Fibroblast of lung (primary cell): ENCODE measurements at regions not wholly inside any gene's neighbourhood (a gene's known extent, or its start where the extent isn't known, plus 50 kb on each side); places are given as distances from the start of the nearest gene placed in this dataset.

ENCODE experiments used
- DNase-seq, 2 donors: peaks; one replicate each; pipeline versions ENCODE4 v3.0.0 to v3.0.0-alpha.2; 2010; ENCODE audit warnings: low read depth in 2 of 2
- H2AFZ ChIP-seq: 2 replicates; pipeline ENCODE4 v1.5.1; 2012; ENCODE audit warnings: low read length, control low read depth, inconsistent platforms
- H3K27ac ChIP-seq: 2 replicates; pipeline ENCODE4 v1.5.1; 2011; ENCODE audit warnings: low read length, control low read depth; ENCODE audit not compliant: insufficient read depth
- H3K27me3 ChIP-seq: 2 replicates; pipeline ENCODE4 v1.5.1; 2011; ENCODE audit warnings: mild to moderate bottlenecking, low read length; ENCODE audit not compliant: control insufficient read depth, insufficient read depth
- H3K36me3 ChIP-seq: 2 replicates; pipeline ENCODE4 v1.5.1; 2011; ENCODE audit warnings: low read length; ENCODE audit not compliant: control insufficient read depth, insufficient read depth
- H3K4me1 ChIP-seq: 2 replicates; pipeline ENCODE4 v1.5.1; 2011; ENCODE audit warnings: low read length; ENCODE audit not compliant: control insufficient read depth, insufficient read depth; ENCODE audit errors: extremely low read depth
- H3K4me2 ChIP-seq: 2 replicates; pipeline ENCODE4 v1.5.1; 2011; ENCODE audit warnings: low read length, control low read depth; ENCODE audit not compliant: insufficient read depth; ENCODE audit errors: extremely low read depth
- H3K4me3 ChIP-seq, 4 experiments: fragments of 200-600 bp in 1 of 4; sonication (generic) in 1 of 4; replicated peaks in 1 of 4; 2 replicates each; pipeline ENCODE4 v1.5.1; 2011 to 2016; ENCODE audit warnings: low read length in 4 of 4, low read depth in 3 of 4, mild to moderate bottlenecking in 3 of 4, control low read depth in 2 of 4, inconsistent platforms in 1 of 4, mixed read lengths in 1 of 4; ENCODE audit not compliant: insufficient read depth in 1 of 4; ENCODE audit errors: control extremely low read depth in 1 of 4
- H3K79me2 ChIP-seq: 2 replicates; pipeline ENCODE4 v1.5.1; 2012; ENCODE audit warnings: mild to moderate bottlenecking, low read length, inconsistent platforms; ENCODE audit not compliant: control insufficient read depth, insufficient read depth
- H3K9ac ChIP-seq: 2 replicates; pipeline ENCODE4 v1.5.1; 2011; ENCODE audit warnings: mild to moderate bottlenecking, low read length, control low read depth; ENCODE audit not compliant: insufficient read depth
- H3K9me3 ChIP-seq: 2 replicates; pipeline ENCODE4 v1.5.1; 2012; ENCODE audit warnings: low read depth, low read length; ENCODE audit not compliant: control insufficient read depth, insufficient read depth
- H4K20me1 ChIP-seq: 2 replicates; pipeline ENCODE4 v1.5.1; 2011; ENCODE audit warnings: low read length; ENCODE audit not compliant: control insufficient read depth, insufficient read depth; ENCODE audit errors: extremely low read depth
- EZH2 ChIP-seq: IDR thresholded peaks from 2 replicates; pipeline ENCODE4 v1.5.1; 2012; ENCODE audit warnings: low read length, control low read depth, mild to moderate bottlenecking; ENCODE audit errors: missing control alignments
- TF ChIP-seq, protein P1 (sequence below), 2 donors: IDR thresholded peaks in 1 of 2; conservative IDR thresholded peaks in 1 of 2; 1 replicate in 1 of 2; 2 replicates in 1 of 2; pipeline ENCODE4 v1.5.1; 2011 to 2012; ENCODE audit warnings: low read length in 2 of 2, control low read depth in 1 of 2, inconsistent platforms in 1 of 2, low read depth in 1 of 2, mild to moderate bottlenecking in 1 of 2

DNA sequence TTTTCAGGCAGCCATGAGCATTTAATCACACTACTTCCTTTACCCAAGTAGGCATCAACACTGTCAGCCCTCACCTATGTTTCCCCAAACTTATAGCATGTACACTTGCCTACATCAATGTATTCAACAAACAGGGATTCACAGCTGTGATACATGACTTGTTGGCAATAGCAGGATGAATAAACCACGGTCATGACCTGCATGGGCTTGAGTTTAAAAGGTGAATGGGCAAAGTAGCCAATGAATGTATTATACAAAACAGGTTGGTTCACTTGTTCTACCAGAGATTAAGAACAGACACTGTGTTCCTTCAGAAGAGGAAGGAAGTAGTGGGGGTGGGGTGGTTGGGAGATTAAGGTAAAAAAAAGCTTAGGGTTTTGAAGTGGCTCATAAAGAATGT, 861.9 kb upstream of the SEMA6D start:
- no peak for DNase-seq
- no peaks in the 10 kb centered on the region for H3K4me1 ChIP-seq
- no peak overlapping the region for H3K4me2 ChIP-seq
- H3K4me3 ChIP-seq = no peak overlapping the region
- no peaks in the 10 kb centered on the region for H4K20me1 ChIP-seq
- H3K27me3 ChIP-seq = no peaks in the 10 kb centered on the region
- no peaks in the 10 kb centered on the region for H3K9me3 ChIP-seq
- no peaks in the 10 kb centered on the region for H3K36me3 ChIP-seq
- TF ChIP-seq EZH2 = no peak
- TF ChIP-seq, protein P1, sequence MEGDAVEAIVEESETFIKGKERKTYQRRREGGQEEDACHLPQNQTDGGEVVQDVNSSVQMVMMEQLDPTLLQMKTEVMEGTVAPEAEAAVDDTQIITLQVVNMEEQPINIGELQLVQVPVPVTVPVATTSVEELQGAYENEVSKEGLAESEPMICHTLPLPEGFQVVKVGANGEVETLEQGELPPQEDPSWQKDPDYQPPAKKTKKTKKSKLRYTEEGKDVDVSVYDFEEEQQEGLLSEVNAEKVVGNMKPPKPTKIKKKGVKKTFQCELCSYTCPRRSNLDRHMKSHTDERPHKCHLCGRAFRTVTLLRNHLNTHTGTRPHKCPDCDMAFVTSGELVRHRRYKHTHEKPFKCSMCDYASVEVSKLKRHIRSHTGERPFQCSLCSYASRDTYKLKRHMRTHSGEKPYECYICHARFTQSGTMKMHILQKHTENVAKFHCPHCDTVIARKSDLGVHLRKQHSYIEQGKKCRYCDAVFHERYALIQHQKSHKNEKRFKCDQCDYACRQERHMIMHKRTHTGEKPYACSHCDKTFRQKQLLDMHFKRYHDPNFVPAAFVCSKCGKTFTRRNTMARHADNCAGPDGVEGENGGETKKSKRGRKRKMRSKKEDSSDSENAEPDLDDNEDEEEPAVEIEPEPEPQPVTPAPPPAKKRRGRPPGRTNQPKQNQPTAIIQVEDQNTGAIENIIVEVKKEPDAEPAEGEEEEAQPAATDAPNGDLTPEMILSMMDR (conservative IDR thresholded peaks at IDR 0.05 in 1 of 2, IDR thresholded peaks at IDR 0.05 in 1 of 2; ENCODE audit: low read depth in 1 of 2, low read length in 2 of 2) = no peak
- H2AFZ ChIP-seq = no peak overlapping the region
- no peak overlapping the region for H3K27ac ChIP-seq
- no peaks in the 10 kb centered on the region for H3K79me2 ChIP-seq
- no peak overlapping the region for H3K9ac ChIP-seq

DNA sequence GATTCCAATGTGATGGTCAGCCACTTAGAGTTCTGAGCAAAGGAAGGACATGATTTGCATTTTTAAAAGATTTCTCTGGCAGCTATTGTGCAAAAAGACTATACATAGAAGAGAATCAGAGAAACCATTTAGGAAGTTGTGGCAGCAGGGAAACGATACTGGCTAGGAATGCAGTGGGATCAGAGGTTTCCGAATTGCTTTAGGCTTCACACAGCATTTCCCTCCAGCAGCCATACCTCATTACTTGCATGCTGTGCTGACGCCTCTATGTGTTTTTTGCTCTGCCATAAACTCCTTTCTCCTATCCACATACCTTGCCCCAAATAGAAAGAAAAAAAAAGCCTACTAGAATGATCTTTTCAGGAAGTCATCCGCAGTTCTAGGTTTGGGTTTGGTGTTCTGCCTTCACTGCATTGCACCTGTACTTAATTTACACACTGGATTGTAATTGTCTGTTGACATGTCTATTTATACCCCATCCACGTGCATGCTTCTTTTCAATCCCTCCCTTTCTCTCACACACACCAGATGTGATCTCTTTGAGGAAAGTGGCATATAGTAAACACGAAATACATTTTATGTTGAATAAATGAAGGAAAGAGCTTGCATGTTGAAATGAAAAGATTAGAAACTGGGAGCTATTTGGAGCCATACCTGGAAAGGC, 860.3 kb upstream of the SEMA6D start:
- Histone ChIP-seq H3K27me3 (no peaks in the 10 kb centered on the region), H3K4me1 (no peaks in the 10 kb centered on the region), H3K79me2 (no peaks in the 10 kb centered on the region), H3K4me2 (no peak overlapping the region), H2AFZ (no peak overlapping the region), H3K9ac (no peak overlapping the region), H3K9me3 (no peaks in the 10 kb centered on the region), H3K27ac (no peak overlapping the region), H3K36me3 (no peaks in the 10 kb centered on the region), H4K20me1 (no peaks in the 10 kb centered on the region), H3K4me3 (no peak overlapping the region)
- no peak for TF ChIP-seq EZH2
- peak in 1 of 2 donors; percentile 12 for DNase-seq

DNA sequence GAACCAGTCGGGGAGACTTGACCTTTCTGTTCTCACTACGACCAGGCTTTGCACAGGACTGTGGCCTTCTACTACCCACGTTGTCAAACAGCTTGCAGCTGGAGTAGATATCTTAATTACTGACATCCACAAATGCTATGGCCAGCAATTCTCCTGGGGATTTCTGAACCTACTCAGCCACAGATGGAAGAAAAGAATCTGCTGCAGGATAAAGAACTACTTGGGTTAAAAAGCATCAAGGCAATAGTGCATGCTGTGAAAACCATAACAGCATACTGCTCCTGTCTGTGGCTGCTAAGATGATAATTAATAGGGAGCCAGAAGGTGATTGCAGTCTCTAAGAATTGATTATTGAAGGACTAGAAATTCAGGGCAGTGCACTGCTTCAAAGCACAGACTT, 859.2 kb upstream of the SEMA6D start:
- no peaks in the 10 kb centered on the region for H3K79me2 ChIP-seq
- no peak overlapping the region for H3K4me3 ChIP-seq
- H3K9me3 ChIP-seq = no peaks in the 10 kb centered on the region
- H3K4me1 ChIP-seq = no peaks in the 10 kb centered on the region
- H3K27ac ChIP-seq = no peak overlapping the region
- H3K27me3 ChIP-seq = no peaks in the 10 kb centered on the region
- no peaks in the 10 kb centered on the region for H3K36me3 ChIP-seq
- no peak for DNase-seq
- TF ChIP-seq, protein P1 (conservative IDR thresholded peaks at IDR 0.05 in 1 of 2, IDR thresholded peaks at IDR 0.05 in 1 of 2; ENCODE audit: low read depth in 1 of 2, low read length in 2 of 2) = no peak
- TF ChIP-seq EZH2 = no peak
- no peaks in the 10 kb centered on the region for H4K20me1 ChIP-seq
- no peak overlapping the region for H3K9ac ChIP-seq
- H2AFZ ChIP-seq = no peak overlapping the region
- H3K4me2 ChIP-seq = no peak overlapping the region
